A673 (cell line): ENCODE measurements at regions not wholly inside any gene's neighbourhood (a gene's known extent, or its start where the extent isn't known, plus 50 kb on each side); places are given as distances from the start of the nearest gene placed in this dataset.

Experiments
- EZH2 ChIP-seq: fragments of 200-600 bp; sonication (generic); IDR thresholded peaks from 2 replicates; pipeline ENCODE4 v1.6.1; 2017; ENCODE audit warnings: borderline replicate concordance, low read depth, mild to moderate bottlenecking, mixed read lengths, antibody characterized with exemption, low read length; ENCODE audit not compliant: poor library complexity, severe bottlenecking
- TF ChIP-seq, protein P1 (sequence below): fragments of 300-800, 200-600 bp; sonication (generic); conservative IDR thresholded peaks from 2 replicates; pipeline ENCODE4 v1.5.1; 2017; ENCODE audit warnings: low read depth, mild to moderate bottlenecking, antibody characterized with exemption, low read length, moderate library complexity, mixed read lengths

DNA sequence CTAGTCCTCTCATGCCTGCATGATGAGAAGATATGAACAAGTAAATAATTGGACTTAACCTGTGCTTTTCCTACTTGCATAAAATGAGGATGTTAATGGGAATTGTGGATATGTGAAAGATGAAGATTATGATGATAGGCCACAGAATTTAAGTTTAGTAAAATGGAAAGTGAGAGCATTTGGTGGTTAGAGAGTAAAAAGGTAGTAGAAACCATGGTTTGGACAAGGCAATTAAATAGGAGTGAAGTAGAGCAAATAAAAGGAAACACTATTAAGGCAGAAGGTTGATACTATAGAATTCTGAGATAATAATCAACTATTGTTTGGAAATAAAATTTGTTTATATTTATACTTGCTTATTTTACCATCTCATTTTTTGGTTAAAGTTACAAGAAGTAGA is 1162.5 kb downstream of the MRPL39 start:
- TF ChIP-seq, protein P1, sequence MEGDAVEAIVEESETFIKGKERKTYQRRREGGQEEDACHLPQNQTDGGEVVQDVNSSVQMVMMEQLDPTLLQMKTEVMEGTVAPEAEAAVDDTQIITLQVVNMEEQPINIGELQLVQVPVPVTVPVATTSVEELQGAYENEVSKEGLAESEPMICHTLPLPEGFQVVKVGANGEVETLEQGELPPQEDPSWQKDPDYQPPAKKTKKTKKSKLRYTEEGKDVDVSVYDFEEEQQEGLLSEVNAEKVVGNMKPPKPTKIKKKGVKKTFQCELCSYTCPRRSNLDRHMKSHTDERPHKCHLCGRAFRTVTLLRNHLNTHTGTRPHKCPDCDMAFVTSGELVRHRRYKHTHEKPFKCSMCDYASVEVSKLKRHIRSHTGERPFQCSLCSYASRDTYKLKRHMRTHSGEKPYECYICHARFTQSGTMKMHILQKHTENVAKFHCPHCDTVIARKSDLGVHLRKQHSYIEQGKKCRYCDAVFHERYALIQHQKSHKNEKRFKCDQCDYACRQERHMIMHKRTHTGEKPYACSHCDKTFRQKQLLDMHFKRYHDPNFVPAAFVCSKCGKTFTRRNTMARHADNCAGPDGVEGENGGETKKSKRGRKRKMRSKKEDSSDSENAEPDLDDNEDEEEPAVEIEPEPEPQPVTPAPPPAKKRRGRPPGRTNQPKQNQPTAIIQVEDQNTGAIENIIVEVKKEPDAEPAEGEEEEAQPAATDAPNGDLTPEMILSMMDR: no peak
- TF ChIP-seq EZH2: no peak
